Lung (tissue), 11 donors: ENCODE measurements at regions not wholly inside any gene's neighbourhood (a gene's known extent, or its start where the extent isn't known, plus 50 kb on each side); places are given as distances from the start of the nearest gene placed in this dataset.

Source experiments
- ATAC-seq: fragments of 200-7000 bp; cut with Tn5 transposase; one replicate; pipeline ENCODE4 v1.9.1; 2020; ENCODE audit warnings: moderate number of reproducible peaks; ENCODE audit not compliant: insufficient read depth, low FRiP score
- DNase-seq, 3 donors: peaks; one replicate each; pipeline ENCODE4 v3.0.0-alpha.2; 2013 to 2017
- H3K27ac ChIP-seq, 2 donors: one replicate each; pipeline ENCODE4 v1.5.1; 2013; ENCODE audit warnings: mild to moderate bottlenecking in 2 of 2, moderate library complexity in 2 of 2, control low read depth in 1 of 2, inconsistent platforms in 1 of 2, low read depth in 1 of 2, low read length in 1 of 2
- H3K27me3 ChIP-seq, 3 donors: one replicate each; pipeline ENCODE4 v1.5.1; 2013; ENCODE audit warnings: low read length in 2 of 3; ENCODE audit not compliant: control insufficient read depth in 3 of 3, insufficient read depth in 3 of 3
- H3K36me3 ChIP-seq, 4 donors: one replicate each; pipeline ENCODE4 v1.5.1; 2013; ENCODE audit warnings: low read length in 4 of 4, mild to moderate bottlenecking in 1 of 4, moderate library complexity in 1 of 4; ENCODE audit not compliant: control insufficient read depth in 4 of 4, insufficient read depth in 4 of 4
- H3K4me1 ChIP-seq, 5 donors: one replicate each; pipeline ENCODE4 v1.5.1; 2013; ENCODE audit warnings: low read length in 5 of 5, mild to moderate bottlenecking in 2 of 5, moderate library complexity in 1 of 5; ENCODE audit not compliant: control insufficient read depth in 5 of 5, insufficient read depth in 5 of 5
- H3K4me3 ChIP-seq: one replicate; pipeline ENCODE4 v1.5.1; 2013; ENCODE audit warnings: mild to moderate bottlenecking, control low read depth, moderate library complexity
- H3K9ac ChIP-seq, 2 donors: one replicate each; pipeline ENCODE4 v1.5.1; 2013; ENCODE audit warnings: low read length in 2 of 2, control low read depth in 1 of 2; ENCODE audit not compliant: insufficient read depth in 1 of 2
- H3K9me3 ChIP-seq, 4 donors: one replicate each; pipeline ENCODE4 v1.5.1; 2013; ENCODE audit warnings: low read length in 3 of 4, mild to moderate bottlenecking in 1 of 4, moderate library complexity in 1 of 4; ENCODE audit not compliant: control insufficient read depth in 4 of 4, insufficient read depth in 3 of 4
- CTCF ChIP-seq: IDR thresholded peaks from 2 replicates; pipeline ENCODE4 v1.5.1; 2012; ENCODE audit warnings: mild to moderate bottlenecking; ENCODE audit errors: control extremely low read depth, extremely low read depth
- WGBS, 2 donors: extraction: QIAGEN DNeasy Blood & Tissue Kit; methylation state at CpG; one replicate each; pipeline ENCODE4 v1.1.7; 2013; 5-methylcytosine and 5-hydroxymethylcytosine counted together
- donor health status: control.
- donor health status: control.
- donor health status: Bipolar disorder and iron deficiency.
- donor health status: healthy.
- donor health status: DM: yes; HTN: yes; CAD: no.

GRCh38 chr2:134145519-134145918 lies 108.4 kb upstream of the MGAT5 start:
- 90 to 95% methylated on average over 5 of the region's 5 CpGs for WGBS, 2 donors
- no peak overlapping the region for H3K27ac ChIP-seq
- no peak overlapping the region for H3K4me3 ChIP-seq
- H3K27me3 ChIP-seq = no peaks in the 10 kb centered on the region
- H3K9ac ChIP-seq = no peak overlapping the region
- no peaks in the 10 kb centered on the region for H3K9me3 ChIP-seq
- no peak for ATAC-seq
- no peaks in the 10 kb centered on the region for H3K36me3 ChIP-seq
- DNase-seq = no peak
- peaks cover 0 to 29% (median 3%) of the 10 kb centered on the region in 5 donors for H3K4me1 ChIP-seq
- no peak for TF ChIP-seq CTCF

GRCh38 chr2:134146161-134146560 lies 107.7 kb upstream of the MGAT5 start:
- TF ChIP-seq CTCF = no peak
- Histone ChIP-seq H3K9me3 (no peaks in the 10 kb centered on the region), H3K36me3 (no peaks in the 10 kb centered on the region), H3K27ac (no peak overlapping the region), H3K9ac (no peak overlapping the region), H3K4me1 (peaks cover 0 to 23% (median 3%) of the 10 kb centered on the region in 5 donors), H3K27me3 (no peaks in the 10 kb centered on the region), H3K4me3 (no peak overlapping the region)
- ATAC-seq = no peak
- DNase-seq = no peak
- 62 to 75% methylated on average over 3 of the region's 3 CpGs for WGBS, 2 donors

- DNase-seq = peak; percentile 5 to 24 (median 24)
- H3K9me3 ChIP-seq = no peaks in the 10 kb centered on the region
- WGBS, 2 donors = 78 to 87% methylated on average over 5 of the region's 5 CpGs
Observed at GRCh38 chr2:134146620-134147019, 107.3 kb upstream of the MGAT5 start.

More at GRCh38 chr2:134146620-134147019, 107.3 kb upstream of the MGAT5 start:
- Histone ChIP-seq H3K27ac (no peak overlapping the region), H3K4me1 (peaks cover 0 to 18% (median 3%) of the 10 kb centered on the region in 5 donors), H3K36me3 (no peaks in the 10 kb centered on the region), H3K27me3 (no peaks in the 10 kb centered on the region), H3K4me3 (no peak overlapping the region), H3K9ac (no peak overlapping the region)
- TF ChIP-seq CTCF = no peak
- ATAC-seq = no peak
